GM13976 (cell line): ENCODE measurements at regions not wholly inside any gene's neighbourhood (a gene's known extent, or its start where the extent isn't known, plus 50 kb on each side); places are given as distances from the start of the nearest gene placed in this dataset.

Experiments
- DNase-seq: peaks from one replicate; pipeline ENCODE4 v3.0.0; 2012; ENCODE audit warnings: low spot score
- in situ Hi-C: fragments of 300-500 bp; cut with MboI; formaldehyde crosslinking; loops from one replicate; pipeline ENCODE4 v1.12.0; 2022; ENCODE audit warnings: low sequenced_read_pairs, mixed read lengths, inconsistent platforms; ENCODE audit not compliant: unreplicated experiment
- TF ChIP-seq, protein P1 (sequence below): IDR thresholded peaks from 2 replicates; pipeline ENCODE4 v1.5.1; 2012; ENCODE audit warnings: borderline replicate concordance, mild to moderate bottlenecking; ENCODE audit not compliant: insufficient read depth; ENCODE audit errors: extremely low read depth, missing control alignments, control extremely low read depth

- in situ Hi-C loops: no loop called here
These were observed 162.4 kb downstream of the ESM1 start for GRCh38 chr5:54823006-54823405.

GRCh38 chr5:54822324-54822687, 163.1 kb downstream of the ESM1 start:
- DNase-seq: no peak
- in situ Hi-C loops: no loop called here
- TF ChIP-seq, protein P1, sequence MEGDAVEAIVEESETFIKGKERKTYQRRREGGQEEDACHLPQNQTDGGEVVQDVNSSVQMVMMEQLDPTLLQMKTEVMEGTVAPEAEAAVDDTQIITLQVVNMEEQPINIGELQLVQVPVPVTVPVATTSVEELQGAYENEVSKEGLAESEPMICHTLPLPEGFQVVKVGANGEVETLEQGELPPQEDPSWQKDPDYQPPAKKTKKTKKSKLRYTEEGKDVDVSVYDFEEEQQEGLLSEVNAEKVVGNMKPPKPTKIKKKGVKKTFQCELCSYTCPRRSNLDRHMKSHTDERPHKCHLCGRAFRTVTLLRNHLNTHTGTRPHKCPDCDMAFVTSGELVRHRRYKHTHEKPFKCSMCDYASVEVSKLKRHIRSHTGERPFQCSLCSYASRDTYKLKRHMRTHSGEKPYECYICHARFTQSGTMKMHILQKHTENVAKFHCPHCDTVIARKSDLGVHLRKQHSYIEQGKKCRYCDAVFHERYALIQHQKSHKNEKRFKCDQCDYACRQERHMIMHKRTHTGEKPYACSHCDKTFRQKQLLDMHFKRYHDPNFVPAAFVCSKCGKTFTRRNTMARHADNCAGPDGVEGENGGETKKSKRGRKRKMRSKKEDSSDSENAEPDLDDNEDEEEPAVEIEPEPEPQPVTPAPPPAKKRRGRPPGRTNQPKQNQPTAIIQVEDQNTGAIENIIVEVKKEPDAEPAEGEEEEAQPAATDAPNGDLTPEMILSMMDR: no peak

More at GRCh38 chr5:54823006-54823405, 162.4 kb downstream of the ESM1 start:
- DNase-seq: no peak
- TF ChIP-seq, protein P1: no peak

DNA sequence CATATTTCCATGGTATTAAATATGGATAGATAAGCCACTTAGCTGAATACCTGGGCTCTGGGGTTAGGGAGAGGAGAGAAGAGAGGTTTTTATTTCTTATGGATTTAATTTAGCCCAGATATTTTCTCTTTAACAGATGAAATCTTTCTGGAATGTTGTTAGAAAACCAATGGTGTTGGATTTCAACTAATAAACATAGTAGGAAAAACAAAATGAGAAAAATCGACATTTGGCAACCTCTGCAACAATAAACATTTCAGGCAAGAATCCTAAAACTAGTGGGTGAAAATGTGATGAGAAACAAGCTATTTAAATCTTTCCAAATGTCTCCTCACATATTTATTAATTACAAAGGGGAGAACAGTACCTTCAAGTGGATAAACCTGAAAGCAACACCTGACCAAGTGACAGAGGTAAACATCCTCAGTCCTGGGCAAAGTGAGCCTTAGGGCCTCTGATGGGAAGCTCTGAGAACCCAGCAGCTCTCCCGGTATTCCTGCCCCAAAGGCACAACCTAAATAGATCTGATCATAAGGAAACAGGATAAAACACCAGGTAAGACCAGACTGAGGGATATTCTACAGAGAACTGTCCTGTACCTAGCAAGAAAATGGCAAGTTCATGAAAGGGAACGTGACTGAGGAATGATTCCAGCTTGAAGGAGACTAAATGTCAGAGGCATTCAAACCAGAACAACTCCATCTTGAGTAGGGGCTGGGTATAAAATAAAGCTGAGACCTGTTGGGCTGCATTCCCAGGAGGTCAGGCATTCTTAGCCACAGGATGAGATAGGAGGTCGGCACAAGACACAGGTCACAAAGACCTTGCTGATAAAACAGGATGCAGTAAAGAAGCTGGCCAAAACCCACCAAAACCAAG, 163.7 kb downstream of the ESM1 start:
- TF ChIP-seq, protein P1: no peak
- no peak for DNase-seq
- in situ Hi-C loops: no loop called here

DNA sequence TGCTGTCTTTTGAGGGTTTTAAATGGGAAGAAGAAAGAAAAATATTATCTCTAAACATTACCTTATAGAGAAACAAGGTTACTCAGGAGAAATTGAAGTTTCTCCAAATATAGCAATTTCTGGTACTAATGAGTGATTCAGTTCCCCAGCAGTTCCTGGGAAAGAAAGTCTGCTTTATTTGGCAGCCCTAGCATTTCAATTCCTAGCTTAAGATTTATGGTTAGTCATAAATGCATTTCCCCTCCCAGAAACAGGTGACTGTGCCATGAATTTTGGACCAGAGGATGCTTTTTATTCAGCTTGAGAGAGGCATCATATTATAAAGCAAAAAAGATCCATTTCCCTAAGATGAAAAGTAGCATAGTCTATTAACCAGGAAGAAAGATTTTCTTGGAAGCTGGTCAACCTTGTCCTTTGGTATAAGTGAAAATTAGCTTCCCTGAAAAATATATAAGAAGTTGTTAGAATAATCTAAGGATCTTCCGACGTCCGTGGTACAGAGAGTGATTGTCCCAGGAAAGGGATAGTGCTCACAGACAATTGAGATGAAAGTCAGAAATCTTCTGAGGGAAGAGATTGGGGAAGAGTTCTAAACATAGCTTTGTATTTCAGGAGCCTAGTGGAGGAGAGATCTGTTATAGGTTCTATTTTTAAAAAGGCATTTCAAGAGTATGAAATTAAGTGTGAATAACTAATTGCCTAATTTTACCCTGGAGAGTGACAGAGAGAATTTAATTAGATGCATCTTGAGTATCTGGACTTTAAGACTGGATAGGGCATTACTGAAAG, 164.9 kb downstream of the ESM1 start:
- in situ Hi-C loops: no loop called here
- no peak for DNase-seq
- TF ChIP-seq, protein P1: no peak

DNA sequence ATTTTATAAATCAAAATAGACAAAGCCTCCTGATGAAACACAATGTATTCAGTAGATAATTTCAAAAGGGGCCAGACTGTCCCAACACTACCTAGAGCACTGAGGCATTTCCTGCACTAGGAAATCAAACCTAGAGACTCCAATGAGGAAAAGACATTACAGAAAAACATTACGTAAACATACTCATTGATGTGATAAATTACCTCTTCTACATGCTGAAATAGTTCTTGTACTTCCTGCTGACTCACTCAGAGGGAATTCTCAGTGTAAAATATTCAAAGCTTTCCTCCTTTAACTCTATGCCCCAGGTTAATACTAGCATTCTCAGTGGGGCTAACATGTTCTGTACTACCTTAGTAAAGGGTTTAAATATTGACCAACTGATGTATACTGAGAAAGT, 178.0 kb downstream of the ESM1 start:
- TF ChIP-seq, protein P1: no peak
- no peak for DNase-seq
- in situ Hi-C loops: no loop called here

- in situ Hi-C loops: no loop called here
- no peak for DNase-seq
- TF ChIP-seq, protein P1: no peak
These were observed 180.9 kb downstream of the ESM1 start for GRCh38 chr5:54804521-54804920.
